GM19324 (cell line): ENCODE measurements at regions not wholly inside any gene's neighbourhood (a gene's known extent, or its start where the extent isn't known, plus 50 kb on each side); places are given as distances from the start of the nearest gene placed in this dataset.
"Not testable (repeated sequence)": the region's sequence is repeated elsewhere in the genome, so short reads cannot be mapped to it uniquely, and the experiment has no call there.

Source experiments
- ATAC-seq: cut with Tn5 transposase; IDR thresholded peaks from one replicate; pipeline ENCODE4 v1.9.1; 2021; ENCODE audit warnings: mild to moderate bottlenecking, moderate library complexity; ENCODE audit not compliant: unreplicated experiment, low FRiP score

GRCh38 chr18:68153821-68154220 lies 561.1 kb downstream of the TMX3 start:
- ATAC-seq, result not testable (repeated sequence)

- no peak for ATAC-seq
Measured at GRCh38 chr18:68152770-68153169, 562.1 kb downstream of the TMX3 start.

GRCh38 chr18:68150961-68151360 lies 563.9 kb downstream of the TMX3 start:
- no peak for ATAC-seq

GRCh38 chr18:68148863-68149262 lies 566.0 kb downstream of the TMX3 start:
- ATAC-seq, result no peak

- ATAC-seq, result no peak
Measured at GRCh38 chr18:68147728-68148127, 567.2 kb downstream of the TMX3 start.

GRCh38 chr18:68121826-68122225 lies 593.1 kb downstream of the TMX3 start:
- no peak for ATAC-seq

- no peak for ATAC-seq
Measured at GRCh38 chr18:68121308-68121707, 593.6 kb downstream of the TMX3 start.

GRCh38 chr18:68114989-68115388 lies 598.5 kb upstream of the DSEL start:
- ATAC-seq, result no peak

- ATAC-seq, result no peak
Measured at GRCh38 chr18:68104036-68104435, 587.5 kb upstream of the DSEL start.

- no peak for ATAC-seq
Measured at GRCh38 chr18:68103561-68103960, 587.0 kb upstream of the DSEL start.

GRCh38 chr18:68102117-68102516 lies 585.6 kb upstream of the DSEL start:
- no peak for ATAC-seq

- no peak for ATAC-seq
Measured at GRCh38 chr18:68098655-68099054, 582.1 kb upstream of the DSEL start.

GRCh38 chr18:68086481-68086880 lies 570.0 kb upstream of the DSEL start:
- ATAC-seq, result no peak

- no peak for ATAC-seq
Measured at GRCh38 chr18:68085251-68085650, 568.7 kb upstream of the DSEL start.

GRCh38 chr18:68083776-68084175 lies 567.3 kb upstream of the DSEL start:
- ATAC-seq, result no peak

- no peak for ATAC-seq
Measured at GRCh38 chr18:68083131-68083530, 566.6 kb upstream of the DSEL start.

GRCh38 chr18:68072744-68073143 lies 556.2 kb upstream of the DSEL start:
- ATAC-seq, result no peak

- ATAC-seq, result no peak
Measured at GRCh38 chr18:68060871-68061270, 544.4 kb upstream of the DSEL start.

- ATAC-seq, result no peak
Measured at GRCh38 chr18:68056936-68057335, 540.4 kb upstream of the DSEL start.

GRCh38 chr18:68054669-68055068 lies 538.1 kb upstream of the DSEL start:
- ATAC-seq, result no peak

- no peak for ATAC-seq
Measured at GRCh38 chr18:68053290-68053689, 536.8 kb upstream of the DSEL start.

GRCh38 chr18:68041327-68041726 lies 524.8 kb upstream of the DSEL start:
- ATAC-seq, result no peak

- no peak for ATAC-seq
Measured at GRCh38 chr18:68040198-68040597, 523.7 kb upstream of the DSEL start.
